ENCODE measurements at regions not wholly inside any gene's neighbourhood (a gene's known extent, or its start where the extent isn't known, plus 50 kb on each side); places are given as distances from the start of the nearest gene placed in this dataset.

GRCh38 chr11:27287205-27287604, 75.8 kb downstream of the CCDC34 start:
- no peak for DNase-seq (ENCODE audit: low read depth)

GRCh38 chr11:27285761-27286160, 77.3 kb downstream of the CCDC34 start:
- DNase-seq (ENCODE audit: low read depth): no peak

- DNase-seq (ENCODE audit: low read depth): no peak
These were observed 80.2 kb downstream of the CCDC34 start for GRCh38 chr11:27282806-27283205.

- no peak for DNase-seq (ENCODE audit: low read depth)
These were observed 81.0 kb downstream of the CCDC34 start for GRCh38 chr11:27281740-27282590.

GRCh38 chr11:27281276-27281675, 81.7 kb downstream of the CCDC34 start:
- DNase-seq (ENCODE audit: low read depth): no peak

- DNase-seq (ENCODE audit: low read depth): peak; percentile 80
These were observed 82.9 kb downstream of the CCDC34 start for GRCh38 chr11:27280140-27280539.

GRCh38 chr11:27279460-27279859, 83.6 kb downstream of the CCDC34 start:
- no peak for DNase-seq (ENCODE audit: low read depth)

- DNase-seq (ENCODE audit: low read depth): no peak
These were observed 85.2 kb downstream of the CCDC34 start for GRCh38 chr11:27277843-27278242.

- DNase-seq (ENCODE audit: low read depth): no peak
These were observed 86.9 kb downstream of the CCDC34 start for GRCh38 chr11:27276141-27276540.

- no peak for DNase-seq (ENCODE audit: low read depth)
These were observed 88.1 kb downstream of the CCDC34 start for GRCh38 chr11:27274854-27275395.

- DNase-seq (ENCODE audit: low read depth): no peak
These were observed 96.9 kb downstream of the CCDC34 start for GRCh38 chr11:27266125-27266524.

GRCh38 chr11:27263986-27264385, 99.0 kb downstream of the CCDC34 start:
- no peak for DNase-seq (ENCODE audit: low read depth)

- no peak for DNase-seq (ENCODE audit: low read depth)
These were observed 100.0 kb downstream of the CCDC34 start for GRCh38 chr11:27263046-27263445.

- no peak for DNase-seq (ENCODE audit: low read depth)
These were observed 107.6 kb downstream of the CCDC34 start for GRCh38 chr11:27255447-27255828.

GRCh38 chr11:27254744-27255446, 108.1 kb downstream of the CCDC34 start:
- DNase-seq (ENCODE audit: low read depth): peak; percentile 70

GRCh38 chr11:27253224-27253623, 109.8 kb downstream of the CCDC34 start:
- no peak for DNase-seq (ENCODE audit: low read depth)

- no peak for DNase-seq (ENCODE audit: low read depth)
These were observed 111.9 kb downstream of the CCDC34 start for GRCh38 chr11:27250867-27251665.

GRCh38 chr11:27248576-27249509, 114.2 kb downstream of the CCDC34 start:
- no peak for DNase-seq (ENCODE audit: low read depth)

- DNase-seq (ENCODE audit: low read depth): no peak
These were observed 115.4 kb downstream of the CCDC34 start for GRCh38 chr11:27247660-27248059.

GRCh38 chr11:27246925-27247324, 116.1 kb downstream of the CCDC34 start:
- DNase-seq (ENCODE audit: low read depth): peak; percentile 81

GRCh38 chr11:27244900-27245299, 118.1 kb downstream of the CCDC34 start:
- DNase-seq (ENCODE audit: low read depth): no peak

Measured in forelimb muscle (tissue), 1 donor.